Endodermal cell (in vitro differentiated cells): ENCODE measurements at regions not wholly inside any gene's neighbourhood (a gene's known extent, or its start where the extent isn't known, plus 50 kb on each side); places are given as distances from the start of the nearest gene placed in this dataset.

Source experiments
- DNase-seq: peaks from one replicate; pipeline ENCODE4 v3.0.0-alpha.2; 2017
- H3K27ac ChIP-seq: 2 replicates; pipeline ENCODE4 v1.5.1; 2013; ENCODE audit warnings: mild to moderate bottlenecking, low read depth, low read length, moderate library complexity
- H3K27me3 ChIP-seq: 2 replicates; pipeline ENCODE4 v1.6.1; 2013; ENCODE audit warnings: mild to moderate bottlenecking, low read length, moderate library complexity; ENCODE audit not compliant: insufficient read depth, control insufficient read depth, poor library complexity, severe bottlenecking
- H3K36me3 ChIP-seq: 2 replicates; pipeline ENCODE4 v1.7.0; 2013; ENCODE audit warnings: mild to moderate bottlenecking, low read length, moderate library complexity; ENCODE audit not compliant: control insufficient read depth, insufficient read depth
- H3K4me1 ChIP-seq: one replicate; pipeline ENCODE4 v1.7.0; 2013; ENCODE audit warnings: low read length; ENCODE audit not compliant: control insufficient read depth, insufficient read depth
- H3K4me3 ChIP-seq: 2 replicates; pipeline ENCODE4 v1.5.1; 2013; ENCODE audit warnings: mild to moderate bottlenecking, low read length, moderate library complexity
- H3K9ac ChIP-seq: 2 replicates; pipeline ENCODE4 v1.6.1; 2013; ENCODE audit warnings: mild to moderate bottlenecking, low read length, moderate library complexity; ENCODE audit not compliant: poor library complexity, severe bottlenecking; ENCODE audit errors: extremely low read depth
- H3K9me3 ChIP-seq: 2 replicates; pipeline ENCODE4 v1.6.1; 2013; ENCODE audit warnings: mild to moderate bottlenecking, low read length, moderate library complexity; ENCODE audit not compliant: control insufficient read depth
- H3K27ac Mint-ChIP-seq: 2 replicates; pipeline ENCODE4 v1.8.0; 2020; ENCODE audit warnings: mixed read lengths
- H3K27me3 Mint-ChIP-seq: 2 replicates; pipeline ENCODE4 v1.8.0; 2021; ENCODE audit warnings: mild to moderate bottlenecking, mixed read lengths; ENCODE audit not compliant: insufficient read depth
- H3K36me3 Mint-ChIP-seq: 2 replicates; pipeline ENCODE4 v1.8.0; 2020; ENCODE audit warnings: low read depth, mixed read lengths
- H3K4me1 Mint-ChIP-seq: 2 replicates; pipeline ENCODE4 v1.8.0; 2020; ENCODE audit warnings: mixed read lengths
- H3K4me3 Mint-ChIP-seq: 2 replicates; pipeline ENCODE4 v1.8.0; 2020; ENCODE audit warnings: mild to moderate bottlenecking, moderate library complexity, mixed read lengths
- H3K9me3 Mint-ChIP-seq: 2 replicates; pipeline ENCODE4 v1.8.0; 2020; ENCODE audit warnings: mild to moderate bottlenecking, mixed read lengths
- CTCF ChIP-seq: fragments of 200-600 bp; sonication (generic); conservative IDR thresholded peaks from 2 replicates; pipeline ENCODE4 v1.5.0; 2021; ENCODE audit warnings: antibody characterized with exemption, mild to moderate bottlenecking
- WGBS, 2 experiments: methylation state at CpG; one replicate each; pipeline versions ENCODE4 v1.1.5 to v1.1.7; 2013; ENCODE audit warnings: missing lambda C conversion rate in 2 of 2, mixed read lengths in 1 of 2; ENCODE audit not compliant: insufficient coverage in 1 of 2, insufficient read length in 1 of 2; 5-methylcytosine and 5-hydroxymethylcytosine counted together

DNA sequence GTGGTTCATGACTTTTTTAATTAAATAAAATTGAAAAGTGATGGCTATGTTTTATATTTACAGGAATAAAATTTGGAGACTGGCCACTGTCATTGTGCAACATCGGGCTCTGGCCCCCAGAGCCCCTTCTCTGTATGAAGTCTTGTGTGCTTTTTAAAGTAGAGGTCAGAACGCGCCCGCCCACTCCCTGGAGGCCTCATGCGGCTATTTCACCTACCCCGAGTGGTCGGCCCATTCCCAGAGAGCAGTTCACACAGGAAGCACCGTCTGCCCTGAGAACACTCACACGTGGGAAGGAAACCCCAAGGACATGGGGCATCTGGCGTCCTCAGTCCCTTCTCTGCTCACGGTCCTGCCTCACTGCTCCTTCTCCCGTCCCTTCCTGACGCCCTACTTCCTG, 296.9 kb upstream of the SALL3 start:
- no peak for TF ChIP-seq CTCF
- H3K9me3 Mint-ChIP-seq: no peaks in the 10 kb centered on the region
- 86 to 87% methylated on average over 4 to 13 of the region's 13 CpGs for WGBS, 2 experiments

DNA sequence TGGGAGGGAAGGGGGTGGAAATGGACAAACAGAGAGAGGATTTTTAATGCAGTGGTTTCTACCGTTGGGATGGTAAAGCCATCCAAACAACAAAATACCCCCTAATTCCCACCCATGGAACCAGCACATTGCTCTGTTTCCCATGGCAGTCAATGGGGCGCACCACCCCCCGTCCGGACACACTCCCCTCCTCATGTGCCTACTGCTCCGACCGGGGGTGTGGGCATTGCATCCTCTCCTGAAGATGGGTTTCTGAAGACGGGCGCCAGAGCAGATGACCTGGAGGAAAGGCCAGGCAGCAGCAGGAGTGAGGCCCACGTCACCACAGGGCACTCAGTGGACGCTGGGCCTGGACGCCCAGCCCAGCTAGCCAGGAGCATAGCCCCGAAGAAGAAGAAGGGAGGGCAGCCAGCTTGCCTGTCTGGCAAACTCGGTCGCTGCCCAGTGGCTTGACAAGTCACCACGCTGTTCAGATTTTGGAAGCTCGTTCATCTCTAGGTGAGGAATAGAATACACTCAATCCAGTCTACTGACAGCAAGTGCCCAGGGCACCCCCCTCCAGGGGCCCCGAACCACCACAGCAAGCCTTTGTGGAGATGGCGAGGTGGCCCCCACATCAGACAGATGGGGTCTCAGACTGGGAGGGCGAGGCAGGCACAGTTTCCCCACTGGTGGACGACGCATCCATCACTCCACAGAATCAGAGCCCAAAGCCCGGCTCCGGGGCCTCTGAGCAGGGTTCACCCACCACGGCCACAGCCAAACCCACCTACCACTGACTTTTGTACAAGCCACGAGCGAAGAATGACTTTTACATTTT, 296.2 kb upstream of the SALL3 start:
- 84 to 85% methylated on average over 9 to 26 of the region's 26 CpGs for WGBS, 2 experiments
- H3K9ac ChIP-seq: no peak overlapping the region
- no peaks in the 10 kb centered on the region for H3K4me1 Mint-ChIP-seq

More for the DNA sequence above, 296.9 kb upstream of the SALL3 start:
- Histone ChIP-seq H3K4me1 (no peaks in the 10 kb centered on the region), H3K9ac (no peak overlapping the region), H3K4me3 (no peak overlapping the region), H3K36me3 (no peaks in the 10 kb centered on the region), H3K9me3 (no peaks in the 10 kb centered on the region), H3K27me3 (no peaks in the 10 kb centered on the region), H3K27ac (no peak overlapping the region)
- H3K36me3 Mint-ChIP-seq: no peaks in the 10 kb centered on the region
- no peaks in the 10 kb centered on the region for H3K27me3 Mint-ChIP-seq
- no peak for DNase-seq
- no peak overlapping the region for H3K4me3 Mint-ChIP-seq
- H3K4me1 Mint-ChIP-seq: no peaks in the 10 kb centered on the region
- no peak overlapping the region for H3K27ac Mint-ChIP-seq

DNA sequence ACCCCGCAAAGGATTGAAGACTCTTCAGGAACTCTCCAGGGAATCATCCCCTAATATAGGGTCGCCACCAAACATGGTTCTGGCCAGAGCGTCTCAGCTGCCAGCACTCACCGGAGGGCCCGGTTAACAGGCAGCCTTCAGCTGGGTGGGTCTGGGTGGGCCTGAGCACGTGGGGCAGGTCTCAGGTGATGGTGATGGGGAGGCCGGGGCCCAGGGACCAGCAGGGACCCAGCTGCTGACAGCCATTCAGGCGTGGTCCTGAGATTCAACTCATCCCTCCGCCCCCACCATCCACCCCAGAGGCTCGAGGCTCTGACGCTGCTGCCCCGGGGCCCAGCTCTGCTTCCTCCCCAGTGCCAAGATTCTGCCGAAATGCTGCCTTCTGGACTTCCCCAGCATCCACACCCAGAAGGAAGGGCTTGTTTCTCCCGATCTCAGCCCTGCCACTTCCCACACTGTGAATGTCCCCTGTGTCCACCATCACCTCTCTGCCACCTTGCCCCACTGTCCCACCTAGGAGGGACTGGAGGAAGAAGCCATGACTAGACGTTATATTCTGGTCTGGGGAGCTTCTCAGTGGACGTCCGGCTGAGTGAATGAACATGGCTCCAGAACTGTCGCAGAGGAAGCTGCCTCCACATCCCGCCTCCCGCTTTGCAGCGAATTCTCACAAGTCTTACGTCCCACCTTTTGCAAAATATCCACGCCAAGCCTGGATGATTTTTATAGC, 294.2 kb upstream of the SALL3 start:
- Histone ChIP-seq H3K9me3 (no peaks in the 10 kb centered on the region), H3K9ac (no peak overlapping the region), H3K27me3 (no peaks in the 10 kb centered on the region), H3K4me3 (no peak overlapping the region), H3K27ac (no peak overlapping the region), H3K4me1 (no peaks in the 10 kb centered on the region), H3K36me3 (no peaks in the 10 kb centered on the region)
- no peak for DNase-seq
- H3K4me3 Mint-ChIP-seq: no peak overlapping the region
- H3K4me1 Mint-ChIP-seq: no peaks in the 10 kb centered on the region
- no peaks in the 10 kb centered on the region for H3K36me3 Mint-ChIP-seq
- no peak for TF ChIP-seq CTCF
- H3K27ac Mint-ChIP-seq: no peak overlapping the region
- WGBS, 2 experiments: 84 to 88% methylated on average over 14 to 23 of the region's 23 CpGs
- H3K27me3 Mint-ChIP-seq: no peaks in the 10 kb centered on the region
- no peaks in the 10 kb centered on the region for H3K9me3 Mint-ChIP-seq

More for the DNA sequence above, 296.2 kb upstream of the SALL3 start:
- no peaks in the 10 kb centered on the region for H3K9me3 ChIP-seq
- no peaks in the 10 kb centered on the region for H3K36me3 ChIP-seq
- Mint-ChIP-seq H3K4me3 (no peak overlapping the region), H3K27me3 (no peaks in the 10 kb centered on the region), H3K9me3 (no peaks in the 10 kb centered on the region), H3K36me3 (no peaks in the 10 kb centered on the region), H3K27ac (no peak overlapping the region)
- no peaks in the 10 kb centered on the region for H3K27me3 ChIP-seq
- no peaks in the 10 kb centered on the region for H3K4me1 ChIP-seq
- H3K4me3 ChIP-seq: no peak overlapping the region
- no peak for DNase-seq
- H3K27ac ChIP-seq: no peak overlapping the region
- TF ChIP-seq CTCF: no peak
